Keratinocyte (primary cell): ENCODE measurements at regions not wholly inside any gene's neighbourhood (a gene's known extent, or its start where the extent isn't known, plus 50 kb on each side); places are given as distances from the start of the nearest gene placed in this dataset.

Experiments used
- DNase-seq: peaks from one replicate; pipeline ENCODE4 v3.0.0-alpha.2; 2011; ENCODE audit warnings: low read depth, missing footprints, low spot score
- FAIRE-seq: peaks from 2 replicates; lab custom pipeline; 2011; peaks lifted over from hg19 to GRCh38; lab: Jason Lieb, UNC
- H2AFZ ChIP-seq: 2 replicates; pipeline ENCODE4 v1.6.0; 2012; ENCODE audit warnings: low read length, control low read depth, inconsistent platforms; ENCODE audit not compliant: control insufficient read depth
- H3K27ac ChIP-seq: 2 replicates; pipeline ENCODE4 v1.5.1; 2011; ENCODE audit warnings: low read length; ENCODE audit not compliant: control insufficient read depth, insufficient read depth
- H3K27me3 ChIP-seq: 3 replicates; pipeline ENCODE4 v1.6.0; 2011; ENCODE audit warnings: low read length; ENCODE audit not compliant: control insufficient read depth, insufficient read depth; ENCODE audit errors: extremely low read depth
- H3K36me3 ChIP-seq, 2 experiments: 2 replicates in 1 of 2; 3 replicates in 1 of 2; pipeline ENCODE4 v1.5.1; 2011; ENCODE audit warnings: low read length in 2 of 2, mild to moderate bottlenecking in 1 of 2; ENCODE audit not compliant: control insufficient read depth in 2 of 2, insufficient read depth in 2 of 2; ENCODE audit errors: extremely low read depth in 1 of 2
- H3K4me1 ChIP-seq: 3 replicates; pipeline ENCODE4 v1.5.1; 2011; ENCODE audit warnings: low read length; ENCODE audit not compliant: control insufficient read depth, insufficient read depth; ENCODE audit errors: extremely low read depth
- H3K4me2 ChIP-seq: 3 replicates; pipeline ENCODE4 v1.6.0; 2011; ENCODE audit warnings: low read depth, low read length; ENCODE audit not compliant: control insufficient read depth, insufficient read depth; ENCODE audit errors: extremely low read depth
- H3K4me3 ChIP-seq, 3 experiments: fragments of 200-600 bp in 1 of 3; sonication (generic) in 1 of 3; 2 replicates in 2 of 3; 3 replicates in 1 of 3; pipeline ENCODE4 v1.5.1; 2011 to 2016; ENCODE audit warnings: low read length in 3 of 3, mild to moderate bottlenecking in 3 of 3, control low read depth in 2 of 3, inconsistent platforms in 1 of 3, low read depth in 1 of 3, mixed read lengths in 1 of 3, mixed run types in 1 of 3, moderate library complexity in 1 of 3; ENCODE audit not compliant: control insufficient read depth in 2 of 3, insufficient read depth in 2 of 3; ENCODE audit errors: extremely low read depth in 1 of 3
- H3K79me2 ChIP-seq: 2 replicates; pipeline ENCODE4 v1.6.0; 2012; ENCODE audit warnings: low read length; ENCODE audit not compliant: control insufficient read depth, insufficient read depth
- H3K9ac ChIP-seq: 3 replicates; pipeline ENCODE4 v1.6.0; 2011; ENCODE audit warnings: low read length; ENCODE audit not compliant: control insufficient read depth, insufficient read depth; ENCODE audit errors: extremely low read depth
- H3K9me1 ChIP-seq: 3 replicates; pipeline ENCODE4 v1.6.0; 2011; ENCODE audit warnings: low read length; ENCODE audit not compliant: control insufficient read depth, insufficient read depth; ENCODE audit errors: extremely low read depth
- H3K9me3 ChIP-seq: 2 replicates; pipeline ENCODE4 v1.5.1; 2012; ENCODE audit warnings: low read depth, low read length; ENCODE audit not compliant: control insufficient read depth
- H4K20me1 ChIP-seq: 3 replicates; pipeline ENCODE4 v1.6.0; 2011; ENCODE audit warnings: low read length; ENCODE audit not compliant: control insufficient read depth, insufficient read depth; ENCODE audit errors: extremely low read depth
- CTCF ChIP-seq, 3 experiments: IDR thresholded peaks in 1 of 3; conservative IDR thresholded peaks in 1 of 3; optimal IDR thresholded peaks in 1 of 3; 2 replicates in 2 of 3; 3 replicates in 1 of 3; pipeline versions ENCODE3 to v1.5.1; 2011; ENCODE audit warnings: low read length in 3 of 3, mild to moderate bottlenecking in 3 of 3, moderate library complexity in 2 of 3, control low read depth in 1 of 3, inconsistent platforms in 1 of 3; ENCODE audit not compliant: insufficient read depth in 2 of 3; ENCODE audit errors: extremely low read depth in 1 of 3
- EZH2 ChIP-seq: IDR thresholded peaks from one replicate; pipeline ENCODE4 v1.6.1; 2012; ENCODE audit warnings: inconsistent platforms, mild to moderate bottlenecking, low read length, moderate library complexity
- dilution Hi-C: fragments of 300-500 bp; cut with MboI; formaldehyde crosslinking; loops from one replicate; pipeline ENCODE4 v1.7.0; 2020; ENCODE audit warnings: low sequenced_read_pairs; ENCODE audit not compliant: extremely low pct_ligation_motif_present

DNA sequence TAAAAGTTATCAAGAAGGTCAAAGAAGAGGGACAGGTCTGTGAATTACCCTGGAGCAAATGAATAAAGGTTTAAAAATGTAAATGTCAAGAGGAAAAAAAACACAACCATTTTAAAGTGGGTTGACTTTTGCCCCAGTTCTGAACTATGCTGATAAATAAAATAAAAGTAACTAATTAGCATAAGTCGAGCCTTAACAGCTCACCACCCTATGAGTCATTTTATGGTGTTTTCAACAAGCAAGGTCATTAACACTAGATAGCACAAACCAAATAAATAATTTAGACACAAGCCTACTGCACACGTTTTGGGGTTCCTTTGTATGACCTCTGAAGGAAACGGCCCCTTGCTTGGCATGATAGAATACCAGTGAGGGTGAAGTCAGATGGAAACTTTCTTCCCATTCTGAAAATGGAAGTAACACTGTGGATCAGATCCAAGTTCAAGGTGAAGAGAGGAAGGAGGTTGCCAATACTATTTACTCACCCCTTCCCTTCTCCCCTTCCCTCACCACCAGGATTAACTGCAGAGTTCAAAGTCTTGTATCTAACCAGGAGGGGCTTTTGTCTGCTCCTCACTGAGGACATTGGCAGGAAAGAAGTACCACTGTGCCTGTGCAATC lies 380.0 kb upstream of the ACVR2A start:
- no peak overlapping the region for H3K27ac ChIP-seq
- dilution Hi-C loops, result no loop called here
- H3K27me3 ChIP-seq, result no peaks in the 10 kb centered on the region
- H2AFZ ChIP-seq, result no peak overlapping the region
- H3K4me2 ChIP-seq, result no peak overlapping the region
- peaks cover 3% of the 10 kb centered on the region for H3K4me1 ChIP-seq
- H3K79me2 ChIP-seq, result no peaks in the 10 kb centered on the region
- no peak overlapping the region for H3K9ac ChIP-seq
- H3K4me3 ChIP-seq, result no peak overlapping the region
- no peaks in the 10 kb centered on the region for H3K9me1 ChIP-seq
- no peaks in the 10 kb centered on the region for H3K9me3 ChIP-seq
- no peak for TF ChIP-seq EZH2
- TF ChIP-seq CTCF (optimal IDR thresholded peaks at IDR 0.05 in 1 of 3, IDR thresholded peaks at IDR 0.05 in 1 of 3, conservative IDR thresholded peaks at IDR 0.05 in 1 of 3; ENCODE audit: extremely low read depth in 1 of 3, insufficient read depth in 2 of 3, low read length in 3 of 3), result no peak
- no peaks in the 10 kb centered on the region for H3K36me3 ChIP-seq
- H4K20me1 ChIP-seq, result no peaks in the 10 kb centered on the region
- DNase-seq (no peak), FAIRE-seq (no peak)

- H3K9me1 ChIP-seq, result no peaks in the 10 kb centered on the region
- no peak overlapping the region for H3K9ac ChIP-seq
- H3K79me2 ChIP-seq, result no peaks in the 10 kb centered on the region
- no peak for DNase-seq
- TF ChIP-seq CTCF (optimal IDR thresholded peaks at IDR 0.05 in 1 of 3, IDR thresholded peaks at IDR 0.05 in 1 of 3, conservative IDR thresholded peaks at IDR 0.05 in 1 of 3; ENCODE audit: extremely low read depth in 1 of 3, insufficient read depth in 2 of 3, low read length in 3 of 3) (no peak), EZH2 (no peak)
- no peaks in the 10 kb centered on the region for H3K9me3 ChIP-seq
- H2AFZ ChIP-seq, result no peak overlapping the region
- H3K4me2 ChIP-seq, result no peak overlapping the region
- no peaks in the 10 kb centered on the region for H4K20me1 ChIP-seq
- H3K27ac ChIP-seq, result no peak overlapping the region
- H3K4me1 ChIP-seq, result peaks cover 3% of the 10 kb centered on the region
- no peak overlapping the region for H3K4me3 ChIP-seq
- H3K27me3 ChIP-seq, result no peaks in the 10 kb centered on the region
- no peaks in the 10 kb centered on the region for H3K36me3 ChIP-seq
- FAIRE-seq, result no peak
- dilution Hi-C loops, result no loop called here
Measured at GRCh38 chr2:147463881-147464520, 380.8 kb upstream of the ACVR2A start.
